Inflammatory macrophage treated with lipopolysaccharide for 1 hour (primary cell): ENCODE measurements at regions not wholly inside any gene's neighbourhood (a gene's known extent, or its start where the extent isn't known, plus 50 kb on each side); places are given as distances from the start of the nearest gene placed in this dataset.

Source experiments
- DNase-seq, 2 donors: peaks; one replicate each; pipeline ENCODE4 v3.0.0-alpha.2; 2020 to 2022

DNA sequence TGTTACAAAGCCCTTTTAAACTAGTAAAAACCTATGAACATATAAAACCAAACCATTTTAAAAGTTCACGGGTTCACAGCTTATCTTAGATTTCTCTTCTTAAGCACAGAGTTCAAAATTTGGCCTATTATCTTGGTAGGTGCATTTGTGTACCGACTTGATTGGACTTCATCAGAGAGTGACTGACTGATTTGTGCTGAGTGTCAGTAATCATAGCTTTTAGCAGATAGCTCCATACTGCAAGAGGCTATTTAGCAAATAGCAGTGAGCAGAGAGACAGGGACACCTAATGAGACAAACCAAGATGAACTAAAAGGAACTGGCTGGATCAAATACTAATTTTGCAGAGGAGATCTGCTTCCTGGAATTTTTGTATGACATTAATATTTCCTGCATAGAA, 274.5 kb downstream of the PRR16 start:
- no peak for DNase-seq

DNA sequence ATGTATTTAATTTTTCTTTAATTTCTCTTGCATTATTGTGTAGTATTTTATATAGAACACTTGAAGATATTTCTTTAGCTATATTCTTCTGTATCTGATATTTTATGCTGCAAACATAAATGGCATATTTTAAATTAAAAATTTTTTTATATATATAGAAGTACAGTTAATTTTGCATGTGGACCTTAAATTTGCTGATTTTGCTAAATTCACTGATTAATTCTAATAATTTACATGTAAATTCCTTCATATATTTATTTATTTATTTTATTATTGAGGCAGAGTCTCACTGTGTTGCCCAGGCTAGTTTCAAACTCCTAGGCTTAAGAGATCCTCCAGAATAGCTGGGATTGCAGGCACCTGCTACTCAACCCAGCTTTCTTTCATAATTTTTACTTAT, 276.9 kb downstream of the PRR16 start:
- DNase-seq, result no peak

- DNase-seq, result no peak
These were observed 284.4 kb downstream of the PRR16 start for GRCh38 chr5:120748474-120748873.

- DNase-seq, result no peak
These were observed 285.6 kb downstream of the PRR16 start for GRCh38 chr5:120749737-120750136.

DNA sequence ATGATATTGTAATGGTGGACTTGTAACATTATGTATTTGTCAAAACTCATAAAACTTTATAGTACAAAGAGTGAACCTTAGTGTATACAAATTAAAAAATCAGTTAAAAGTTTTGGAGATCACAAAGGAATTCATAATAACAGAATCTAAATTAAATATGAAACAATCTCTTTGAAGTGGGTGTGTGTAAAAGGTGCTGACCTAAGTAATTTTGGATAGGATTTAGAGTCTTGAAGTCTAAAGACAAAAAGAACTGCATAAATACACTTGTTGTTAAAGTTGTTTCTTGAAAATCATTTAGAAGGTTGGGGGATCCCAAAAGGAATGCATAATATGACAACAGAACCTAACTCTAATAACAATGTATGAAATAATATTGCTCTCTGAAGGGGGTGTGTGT, 295.5 kb downstream of the PRR16 start:
- no peak for DNase-seq

- no peak for DNase-seq
These were observed 297.9 kb downstream of the PRR16 start for GRCh38 chr5:120761986-120762385.

GRCh38 chr5:120765189-120765588, 301.1 kb downstream of the PRR16 start:
- DNase-seq, result no peak

- peak; percentile 33 to 35 for DNase-seq
These were observed 303.2 kb downstream of the PRR16 start for GRCh38 chr5:120767178-120767820.

DNA sequence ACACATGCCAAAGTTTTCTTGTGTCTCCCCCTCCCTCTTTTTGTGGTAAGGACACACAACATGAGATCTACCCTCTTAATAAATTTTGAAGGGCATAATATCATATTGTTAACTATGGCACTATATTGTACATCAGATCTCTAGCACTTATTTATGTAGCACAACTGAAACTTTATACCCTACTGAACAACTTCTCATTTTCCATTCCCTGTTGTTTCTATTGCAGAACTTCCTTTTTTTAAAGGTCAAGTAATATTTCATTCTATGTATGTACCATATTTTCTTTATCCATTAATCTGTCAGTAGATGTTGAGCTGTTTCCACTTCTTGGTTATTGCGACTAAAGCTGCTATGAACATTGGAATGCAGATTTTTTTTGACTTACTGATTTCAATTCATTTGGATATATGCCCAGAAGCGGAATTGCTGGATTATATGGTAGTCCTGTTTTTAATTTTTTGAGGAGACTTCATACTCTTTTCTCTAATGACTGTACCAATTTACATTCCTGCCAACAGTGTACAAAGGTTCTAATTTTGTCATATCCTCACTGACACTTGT, 305.3 kb downstream of the PRR16 start:
- DNase-seq, result peak in 1 of 2 donors; percentile 4

- no peak for DNase-seq
These were observed 307.1 kb downstream of the PRR16 start for GRCh38 chr5:120771202-120771601.

DNA sequence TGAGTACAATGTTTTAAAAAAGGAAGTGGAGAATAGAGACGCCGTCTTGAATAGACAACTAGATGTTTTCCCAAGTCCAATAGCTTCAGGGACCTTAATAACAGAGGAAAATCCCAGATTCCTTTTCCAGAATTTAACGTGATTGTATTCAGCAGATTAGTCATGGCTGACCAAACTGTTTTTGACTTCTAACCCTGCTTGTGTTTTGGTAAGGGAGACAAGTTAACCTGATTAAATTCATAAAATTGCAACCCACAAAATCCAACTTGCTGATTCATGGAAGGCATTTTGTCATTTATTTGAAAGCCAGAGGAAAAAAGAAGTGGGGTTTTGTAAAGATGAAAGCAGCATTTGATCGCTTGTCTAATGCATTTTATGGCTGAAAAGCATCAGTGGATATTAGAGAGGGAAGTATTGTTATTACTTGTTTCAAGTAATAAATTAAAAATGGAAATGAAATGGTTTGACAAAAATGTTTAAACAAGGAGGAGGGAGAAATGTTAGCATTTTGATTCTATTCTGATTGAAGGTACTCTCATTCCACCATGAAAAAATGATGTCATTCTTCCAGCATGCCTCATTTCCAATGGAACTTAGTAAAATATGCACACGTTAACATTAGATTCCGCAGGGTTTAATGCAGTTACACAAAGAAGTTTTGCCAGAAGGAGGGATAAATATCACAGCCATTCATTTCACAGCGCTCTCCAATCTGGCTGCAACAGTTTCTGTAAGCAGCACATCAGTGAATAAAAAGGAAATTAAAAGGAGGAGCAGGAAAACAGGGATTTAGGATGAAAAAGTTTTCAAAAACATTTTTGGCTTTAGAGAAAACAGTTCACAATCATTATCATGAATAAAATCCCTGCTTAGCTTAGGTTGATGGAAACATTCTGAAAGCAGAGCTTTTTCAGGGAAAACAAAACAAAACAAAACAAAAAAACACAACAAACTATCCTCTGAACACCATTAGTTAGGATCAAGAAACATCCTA, 314.7 kb downstream of the PRR16 start:
- no peak for DNase-seq

GRCh38 chr5:120779674-120780073, 315.6 kb downstream of the PRR16 start:
- DNase-seq, result no peak

- no peak for DNase-seq
These were observed 324.4 kb downstream of the PRR16 start for GRCh38 chr5:120788481-120788880.

- no peak for DNase-seq
These were observed 325.8 kb downstream of the PRR16 start for GRCh38 chr5:120789918-120790317.

- no peak for DNase-seq
These were observed 326.2 kb downstream of the PRR16 start for GRCh38 chr5:120790339-120790738.

- DNase-seq, result no peak
These were observed 328.4 kb downstream of the PRR16 start for GRCh38 chr5:120792477-120792876.

- DNase-seq, result no peak
These were observed 330.0 kb downstream of the PRR16 start for GRCh38 chr5:120794121-120794520.

DNA sequence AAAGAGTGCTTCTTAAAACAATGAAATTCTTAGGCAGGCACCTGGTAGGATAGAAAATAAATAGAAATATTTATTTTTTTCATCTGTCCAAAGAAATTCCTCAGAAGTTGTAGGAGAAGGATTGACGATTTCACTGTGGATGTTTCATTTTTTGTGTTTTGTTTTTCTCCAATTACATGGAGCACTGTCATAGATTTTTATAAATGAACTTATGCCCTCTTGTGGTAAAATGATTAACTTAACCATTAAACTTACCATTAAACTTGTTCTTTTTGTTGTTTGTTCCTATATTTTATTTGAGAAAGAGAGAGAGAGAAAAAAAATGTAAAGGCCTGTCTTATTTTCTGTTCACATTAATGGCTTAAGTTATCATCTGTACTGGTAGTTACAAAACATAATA, 339.2 kb downstream of the PRR16 start:
- peak; percentile 3 to 5 for DNase-seq

DNA sequence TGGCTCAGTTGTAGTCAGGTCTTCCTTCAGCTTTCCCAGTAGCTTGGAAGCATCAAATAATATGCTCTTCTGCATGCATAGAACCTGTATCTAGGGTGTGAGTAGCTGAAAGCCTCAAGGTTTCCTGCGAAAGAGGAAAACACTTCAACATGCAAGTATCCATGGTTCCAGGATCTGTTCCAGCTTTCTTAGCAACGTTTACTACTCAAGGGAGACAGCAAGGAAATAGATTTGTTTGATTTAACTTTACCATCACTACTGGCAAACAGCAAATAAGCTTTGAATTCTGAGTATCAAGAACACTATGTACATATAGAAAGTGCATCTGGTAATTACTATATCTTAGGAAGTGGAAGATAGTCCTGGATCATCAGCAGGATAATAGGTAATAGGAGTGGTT, 341.0 kb downstream of the PRR16 start:
- no peak for DNase-seq

- DNase-seq, result no peak
These were observed 342.1 kb downstream of the PRR16 start for GRCh38 chr5:120806202-120806601.

DNA sequence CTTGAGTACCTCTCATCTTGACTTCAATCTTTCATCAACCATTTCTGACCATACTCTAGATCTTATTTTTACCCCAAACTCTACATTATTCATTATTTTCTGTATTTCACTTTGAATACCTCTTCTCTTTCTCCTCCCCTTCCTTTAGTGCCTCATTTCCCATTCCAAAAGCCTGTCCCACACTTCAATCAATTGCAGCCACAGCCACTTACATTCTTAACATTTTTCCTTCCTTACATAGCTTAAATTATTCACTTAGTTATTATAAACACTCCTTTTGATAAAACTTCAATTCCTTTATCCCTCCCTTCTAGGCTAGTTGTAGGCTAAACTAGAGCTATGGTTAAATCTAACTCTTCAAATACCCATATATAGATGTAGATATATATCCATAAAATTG, 344.0 kb downstream of the PRR16 start:
- DNase-seq, result no peak

GRCh38 chr5:120808606-120809005, 344.5 kb downstream of the PRR16 start:
- DNase-seq, result no peak

- no peak for DNase-seq
These were observed 349.5 kb downstream of the PRR16 start for GRCh38 chr5:120813551-120813950.
